HS-27A (cell line): ENCODE measurements at regions not wholly inside any gene's neighbourhood (a gene's known extent, or its start where the extent isn't known, plus 50 kb on each side); places are given as distances from the start of the nearest gene placed in this dataset.

ENCODE experiments used
- DNase-seq: peaks from one replicate; pipeline ENCODE4 v3.0.0-alpha.2; 2012; ENCODE audit warnings: low read depth, missing footprints

- DNase-seq: peak; percentile 20
Observed at GRCh38 chr16:54627616-54628015, 303.0 kb upstream of the IRX5 start.

DNA sequence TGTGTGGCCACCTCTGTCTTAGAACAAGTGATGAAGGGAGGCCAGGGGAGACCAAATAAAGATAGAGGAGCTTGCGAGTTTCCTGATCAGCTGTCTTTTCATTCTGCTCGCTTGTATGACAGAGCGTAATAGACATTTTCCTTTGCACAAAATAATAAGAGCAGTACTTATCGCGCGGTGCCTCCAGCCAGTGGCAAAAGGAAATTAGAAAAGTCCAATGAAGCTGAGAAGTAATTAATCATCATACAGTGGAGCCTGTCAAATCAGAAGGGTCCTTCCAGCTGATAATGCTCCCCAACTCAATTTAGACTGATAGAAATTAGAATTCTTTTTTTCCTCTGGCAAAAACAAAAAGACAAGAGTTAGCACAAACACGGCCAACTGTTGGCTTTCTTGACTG, 307.0 kb upstream of the IRX5 start:
- no peak for DNase-seq

- no peak for DNase-seq
Observed at GRCh38 chr16:54620197-54620596, 310.5 kb upstream of the IRX5 start.

DNA sequence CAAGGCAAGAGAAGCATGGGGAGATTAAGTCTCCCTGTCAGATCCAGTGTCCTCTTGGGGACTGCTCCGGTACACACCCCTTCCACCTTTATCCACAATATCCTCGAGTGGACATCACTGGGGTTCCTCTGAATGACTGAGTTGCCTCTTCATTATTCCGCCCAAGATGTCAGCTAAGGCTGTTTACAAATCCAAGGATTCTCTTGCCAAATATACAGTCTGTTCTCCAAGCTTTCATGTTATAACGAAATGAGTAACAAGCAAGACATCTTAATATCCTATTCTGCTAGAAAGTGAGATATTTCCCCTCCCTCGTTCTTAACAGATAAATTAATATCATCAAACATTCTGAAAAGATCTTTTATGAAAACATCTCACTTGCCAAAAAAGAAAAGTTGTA, 314.1 kb upstream of the IRX5 start:
- DNase-seq: no peak

DNA sequence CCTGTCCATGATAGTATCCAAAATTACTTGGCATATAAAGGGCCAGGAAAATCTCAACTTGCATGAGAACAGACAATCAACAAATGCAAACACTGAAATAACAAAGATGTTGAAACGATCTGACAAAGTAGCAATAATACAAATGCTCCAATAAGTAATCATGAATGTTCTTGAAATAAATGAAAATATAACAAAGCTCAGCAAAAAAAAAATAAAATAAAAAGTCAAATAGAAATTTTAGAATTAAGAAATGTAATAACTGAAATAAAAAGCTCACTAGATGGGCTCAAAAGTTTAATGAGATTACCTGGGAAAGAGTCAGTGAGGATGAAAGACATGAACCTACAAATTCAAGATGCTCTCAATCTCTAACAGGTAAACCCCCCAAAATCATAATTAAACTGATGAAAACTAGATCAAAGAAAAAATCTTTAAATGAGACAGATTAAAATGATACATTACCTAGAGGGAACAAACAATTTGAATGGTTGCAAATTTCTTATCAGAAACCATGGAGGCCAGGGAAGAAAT, 319.0 kb upstream of the IRX3 start:
- no peak for DNase-seq

- no peak for DNase-seq
Observed at GRCh38 chr16:54602666-54603065, 316.1 kb upstream of the IRX3 start.

DNA sequence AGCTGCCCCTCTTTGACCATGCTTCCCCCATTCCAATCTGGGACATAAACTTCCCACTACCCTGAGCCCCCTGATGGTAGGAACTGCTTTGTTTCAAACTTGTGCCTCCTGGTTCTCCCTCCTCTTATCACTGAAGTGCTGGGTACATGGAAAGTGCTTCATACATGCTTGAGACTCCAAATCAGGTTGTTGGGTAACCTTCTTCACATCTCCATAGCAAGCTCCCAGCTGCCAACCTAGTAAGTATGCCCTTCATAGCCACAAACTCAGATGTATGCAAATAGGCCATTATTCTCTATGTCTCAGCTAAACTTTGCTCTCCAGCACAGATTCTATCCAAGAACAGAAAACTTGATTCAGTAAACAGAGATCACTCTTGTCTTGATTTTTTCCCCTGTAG, 310.6 kb upstream of the IRX3 start:
- DNase-seq: no peak

- no peak for DNase-seq
Observed at GRCh38 chr16:54595621-54596020, 309.0 kb upstream of the IRX3 start.

DNA sequence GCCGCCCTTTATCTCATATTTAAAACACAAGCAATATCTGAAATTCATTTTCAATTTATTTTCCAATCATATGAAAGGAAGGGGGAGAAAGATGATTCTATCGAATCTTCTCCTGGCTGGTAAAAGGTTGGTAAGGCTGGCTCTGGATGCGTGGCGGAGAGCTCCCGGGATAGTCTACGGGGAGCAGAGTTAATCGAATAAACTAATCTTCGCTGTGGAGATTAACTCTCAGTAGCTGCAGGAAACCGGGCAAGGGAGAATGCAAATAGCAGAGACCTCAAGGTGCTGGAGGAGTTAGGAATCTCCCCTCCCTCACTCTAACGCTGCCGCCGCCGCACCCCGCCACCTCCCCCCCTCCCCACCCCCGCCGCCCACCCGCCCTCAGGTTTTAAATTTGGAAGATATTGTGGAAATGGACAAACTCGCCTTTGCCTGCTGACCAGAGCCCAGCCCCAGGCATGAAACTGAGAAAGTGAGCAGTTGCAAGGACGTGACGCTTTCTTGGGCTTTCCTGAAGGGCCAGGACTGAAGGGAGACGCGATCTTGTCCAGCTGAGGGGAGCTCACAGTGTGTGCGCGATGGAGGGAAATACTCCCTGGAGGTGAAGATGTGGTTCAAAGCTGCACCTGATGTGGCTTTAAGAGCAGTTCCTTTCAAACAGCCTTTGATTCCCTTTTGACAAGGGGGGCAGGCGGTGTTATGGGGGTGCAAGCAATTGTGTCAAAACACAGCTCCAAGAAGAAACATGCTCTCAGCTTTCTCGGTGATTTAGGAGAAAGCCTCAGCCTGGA, 308.2 kb upstream of the IRX3 start:
- DNase-seq: no peak

DNA sequence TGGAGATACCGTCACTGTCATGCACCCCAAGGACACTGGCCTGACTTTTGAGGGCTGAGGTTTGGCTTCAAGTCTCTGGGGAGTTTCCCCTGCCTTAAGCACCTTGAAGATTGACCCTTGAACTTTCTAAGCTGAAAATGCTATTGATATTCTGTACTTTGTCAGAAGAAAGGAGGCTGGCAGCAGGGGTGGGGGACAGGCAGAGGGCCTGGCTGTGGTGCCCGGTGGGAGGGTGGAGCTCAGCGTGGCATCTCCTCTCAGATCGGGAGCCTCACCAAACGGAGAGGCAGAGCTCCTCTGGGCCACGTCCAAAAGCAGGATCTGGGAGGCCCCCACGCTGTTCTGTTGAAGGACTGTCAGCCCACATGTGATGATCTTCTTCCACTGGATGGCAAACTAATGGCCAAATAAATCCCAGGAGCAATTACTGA, 305.2 kb upstream of the IRX3 start:
- no peak for DNase-seq

DNA sequence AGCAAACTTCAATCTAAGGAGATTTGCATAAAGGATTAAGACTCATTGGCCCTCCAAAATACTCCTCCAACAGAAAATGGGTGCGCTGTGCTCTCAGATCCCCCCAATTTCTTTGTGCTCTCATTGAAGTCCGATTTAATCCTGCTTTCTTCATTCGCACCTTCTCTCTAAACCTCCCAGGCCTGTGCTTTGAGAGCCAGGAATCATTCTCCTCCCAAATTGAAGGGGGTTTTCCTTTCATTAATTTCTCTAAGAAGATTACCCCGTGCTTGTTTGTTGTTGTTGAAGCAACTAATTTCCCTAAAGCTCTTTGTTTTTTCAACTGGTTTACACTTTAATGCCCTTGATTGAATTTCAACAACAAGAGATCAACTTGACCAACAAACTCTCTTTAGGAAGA, 304.2 kb upstream of the IRX3 start:
- no peak for DNase-seq

DNA sequence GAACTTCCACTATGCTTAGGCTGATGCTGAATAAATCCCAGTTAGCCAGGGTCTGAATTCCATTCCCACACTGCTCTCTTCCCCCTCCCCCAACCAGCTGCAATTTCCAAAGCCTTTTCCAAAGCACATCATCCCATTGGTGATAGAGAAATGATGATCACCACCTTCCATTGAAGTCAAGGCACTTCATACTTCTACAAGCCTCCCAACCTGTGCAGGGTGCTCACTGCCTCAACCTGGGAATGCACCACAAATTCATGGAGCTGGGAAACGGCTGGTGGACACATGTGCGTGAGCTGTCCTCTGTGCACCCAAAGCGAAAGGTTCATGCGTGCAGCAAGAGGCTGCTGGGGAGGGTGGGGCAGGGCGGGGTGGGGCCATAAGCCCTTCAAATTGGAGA, 302.7 kb upstream of the IRX3 start:
- DNase-seq: no peak

DNA sequence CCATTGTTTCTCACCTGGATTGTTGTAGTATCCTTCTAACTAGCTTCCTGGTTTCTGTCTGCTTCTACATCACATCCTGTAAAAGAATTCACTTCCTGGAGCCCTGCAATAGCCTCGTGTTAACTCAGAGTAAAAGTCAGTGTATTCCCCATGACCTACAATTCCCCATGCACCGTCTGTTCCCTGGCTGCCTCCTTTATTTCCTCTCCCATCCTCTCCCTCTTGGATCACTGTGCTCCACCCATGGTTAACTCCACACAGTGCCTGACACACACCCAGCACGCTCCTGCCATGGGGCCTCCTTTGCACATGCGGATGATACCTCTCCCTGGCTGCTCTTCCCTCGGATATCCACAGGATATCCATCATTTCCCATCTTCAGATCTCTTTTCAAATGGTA, 301.4 kb upstream of the IRX3 start:
- no peak for DNase-seq

GRCh38 chr16:54587176-54587515, 300.6 kb upstream of the IRX3 start:
- no peak for DNase-seq

GRCh38 chr16:54586474-54587175, 300.0 kb upstream of the IRX3 start:
- no peak for DNase-seq

- no peak for DNase-seq
Observed at GRCh38 chr16:54585998-54586340, 299.4 kb upstream of the IRX3 start.

DNA sequence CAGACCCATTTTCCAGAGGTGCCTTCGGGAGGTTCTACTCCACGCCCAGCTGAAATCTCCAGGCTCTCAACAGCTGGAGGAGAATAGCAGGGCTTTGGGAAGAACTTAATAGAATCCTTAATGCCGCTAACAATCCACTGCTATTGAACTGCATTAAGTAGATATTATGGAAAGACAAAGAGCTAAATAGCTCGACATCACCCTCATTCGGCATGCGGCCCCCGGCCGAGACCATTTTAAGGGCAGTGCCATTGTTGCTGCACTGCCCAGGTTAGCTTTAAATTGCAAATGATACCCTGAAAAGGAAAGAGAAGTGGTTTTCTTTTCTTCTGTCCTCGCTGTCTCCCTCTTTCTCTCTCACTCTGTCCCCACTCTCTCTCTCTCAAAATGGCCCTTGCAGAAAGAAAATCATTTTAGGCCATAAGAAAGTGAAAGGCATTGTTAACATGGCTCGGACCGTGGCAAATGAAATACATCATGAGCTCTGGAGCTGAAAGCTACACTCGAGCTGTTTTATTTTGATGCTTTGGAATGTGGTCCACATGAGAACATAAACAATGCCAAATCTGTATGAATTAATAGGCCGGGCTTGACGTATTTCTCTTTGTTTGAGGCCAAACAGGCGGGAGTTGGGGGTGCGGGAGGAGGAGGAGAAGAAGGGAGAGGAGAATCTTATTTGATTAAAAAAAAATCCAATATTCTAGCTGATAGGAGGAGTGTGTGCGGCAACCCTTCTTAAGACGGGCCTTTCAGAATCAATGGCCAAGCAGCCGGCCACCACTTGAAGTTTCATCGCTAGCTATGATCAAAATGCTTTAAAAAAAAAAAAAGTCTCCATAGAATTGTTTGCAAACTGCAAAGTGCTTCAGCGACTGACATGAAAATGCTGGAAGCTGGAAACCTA, 298.8 kb upstream of the IRX3 start:
- no peak for DNase-seq

DNA sequence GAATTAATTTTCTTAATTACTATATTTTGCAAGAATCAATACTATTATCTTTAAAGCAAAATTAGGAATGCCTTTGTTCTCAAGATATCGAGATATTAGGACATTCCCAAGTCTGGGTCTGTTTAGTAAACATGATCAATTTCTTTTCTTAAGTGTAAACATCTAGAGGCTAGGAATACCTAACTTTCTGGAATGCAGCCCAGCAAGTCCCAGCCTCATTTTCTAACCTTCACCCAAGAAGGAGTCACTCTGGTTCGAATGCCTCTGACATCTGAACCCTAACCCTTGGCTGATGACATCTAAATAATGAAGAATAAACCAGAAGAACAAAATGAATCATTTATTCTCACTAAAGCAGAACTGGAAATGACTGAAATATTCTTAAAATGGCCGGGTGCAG, 297.5 kb upstream of the IRX3 start:
- no peak for DNase-seq

DNA sequence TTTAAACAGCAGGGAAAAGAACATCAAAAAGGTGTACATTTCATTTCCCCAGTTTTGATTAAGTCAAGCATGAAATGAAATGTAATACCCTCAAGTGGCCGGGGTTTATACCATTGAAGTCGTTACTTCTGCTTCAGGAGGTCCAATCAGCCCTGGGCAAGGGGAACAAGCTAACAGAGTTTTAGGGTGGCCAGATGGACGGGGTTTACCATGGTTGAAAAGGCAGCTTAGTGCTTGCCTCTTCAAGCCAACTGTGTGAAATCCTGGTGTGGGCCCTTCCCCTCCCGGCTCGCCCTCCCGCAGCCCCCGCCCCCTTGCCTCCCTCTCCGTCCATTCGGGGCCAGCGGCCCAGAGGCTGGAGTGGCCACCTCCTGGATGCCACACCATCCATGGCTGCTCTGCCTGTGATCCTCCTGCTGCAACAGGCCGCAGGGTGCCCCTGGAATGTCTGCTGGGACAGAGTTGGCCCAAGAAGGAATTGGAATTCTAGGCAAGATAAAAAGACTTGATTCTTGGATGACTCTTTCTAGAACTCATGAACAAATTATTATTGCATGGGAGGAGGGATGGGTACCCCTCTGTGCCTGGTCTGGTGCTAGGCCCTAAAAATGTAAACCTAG, 296.2 kb upstream of the IRX3 start:
- no peak for DNase-seq

GRCh38 chr16:54579106-54579728, 292.6 kb upstream of the IRX3 start:
- DNase-seq: no peak

GRCh38 chr16:54577651-54578128, 291.1 kb upstream of the IRX3 start:
- no peak for DNase-seq

DNA sequence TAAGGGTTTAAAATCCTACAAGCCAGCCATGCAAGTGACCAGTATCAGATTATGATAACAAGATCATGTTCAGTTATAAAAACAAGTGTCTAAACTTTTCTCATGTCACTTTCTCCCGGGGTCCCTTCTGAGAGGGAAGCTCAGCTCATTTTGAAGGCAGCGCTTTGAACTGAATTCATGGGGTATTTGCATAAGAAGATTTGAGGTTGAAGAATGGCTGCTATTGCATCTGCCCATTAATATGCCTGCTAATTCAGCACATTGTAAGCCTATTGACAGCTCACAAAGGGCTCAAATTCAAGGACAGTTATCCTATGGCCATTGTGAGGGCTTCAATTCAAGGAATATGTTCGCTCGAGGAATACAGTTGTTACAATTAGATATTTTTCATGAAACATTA, 290.2 kb upstream of the IRX3 start:
- no peak for DNase-seq
